CD4-positive, alpha-beta T cell (primary cell): ENCODE measurements at regions not wholly inside any gene's neighbourhood (a gene's known extent, or its start where the extent isn't known, plus 50 kb on each side); places are given as distances from the start of the nearest gene placed in this dataset.

Experiments used
- ATAC-seq: fragments of 200-7000 bp; cut with Tn5 transposase; one replicate; pipeline ENCODE4 v1.10.0; 2022; ENCODE audit warnings: mild to moderate bottlenecking; ENCODE audit not compliant: poor library complexity
- CTCF ChIA-PET: fragments of 350-600 bp; sonication (Branson Sonifier 250); formaldehyde crosslinking; loops from one replicate; lab custom pipeline; 2021; ENCODE audit warnings: antibody characterized with exemption, inconsistent platforms; lab: Charles Lee
- POLR2A ChIA-PET: fragments of 350-600 bp; sonication (Branson Sonifier 250); formaldehyde crosslinking; loops from one replicate; lab custom pipeline; 2021; ENCODE audit warnings: antibody characterized with exemption, inconsistent platforms; lab: Charles Lee
- DNase-seq, 14 experiments: peaks; one replicate each; pipeline ENCODE4 v3.0.0-alpha.2; 2013 to 2020; ENCODE audit warnings: mixed read lengths in 2 of 14
- H3K27ac ChIP-seq, 2 donors: one replicate each; pipeline versions ENCODE4 v1.5.1 to v1.7.0; 2013; ENCODE audit warnings: low read length in 2 of 2, low read depth in 1 of 2, mild to moderate bottlenecking in 1 of 2
- H3K27me3 ChIP-seq, 2 experiments: 1 replicate in 1 of 2; 2 replicates in 1 of 2; pipeline versions ENCODE4 v1.6.1 to v1.7.0; 2013; ENCODE audit warnings: low read length in 2 of 2, control low read depth in 1 of 2, mild to moderate bottlenecking in 1 of 2, moderate library complexity in 1 of 2; ENCODE audit not compliant: insufficient read depth in 2 of 2, control insufficient read depth in 1 of 2
- H3K36me3 ChIP-seq: one replicate; pipeline ENCODE4 v1.6.1; 2013; ENCODE audit warnings: low read length, control low read depth; ENCODE audit not compliant: insufficient read depth
- H3K4me1 ChIP-seq: one replicate; pipeline ENCODE4 v1.6.1; 2013; ENCODE audit warnings: low read length, control low read depth; ENCODE audit not compliant: insufficient read depth
- H3K4me3 ChIP-seq: one replicate; pipeline ENCODE4 v1.5.1; 2013; ENCODE audit warnings: mild to moderate bottlenecking, low read length, moderate library complexity
- H3K9me3 ChIP-seq, 2 experiments: 1 replicate in 1 of 2; 2 replicates in 1 of 2; pipeline versions ENCODE4 v1.6.1 to v1.7.0; 2013; ENCODE audit warnings: low read length in 2 of 2, mild to moderate bottlenecking in 2 of 2, control low read depth in 1 of 2, moderate library complexity in 1 of 2; ENCODE audit not compliant: control insufficient read depth in 1 of 2, insufficient read depth in 1 of 2
- H3K27ac Mint-ChIP-seq: one replicate; pipeline ENCODE4 v1.8.0; 2020; ENCODE audit warnings: mixed read lengths
- H3K27me3 Mint-ChIP-seq: one replicate; pipeline ENCODE4 v1.8.0; 2021; ENCODE audit warnings: mixed read lengths
- H3K36me3 Mint-ChIP-seq: one replicate; pipeline ENCODE4 v1.8.0; 2021; ENCODE audit warnings: low read depth, mixed read lengths
- H3K4me1 Mint-ChIP-seq: one replicate; pipeline ENCODE4 v1.8.0; 2021; ENCODE audit warnings: low read depth, mixed read lengths
- H3K4me3 Mint-ChIP-seq: one replicate; pipeline ENCODE4 v1.8.0; 2020; ENCODE audit warnings: mild to moderate bottlenecking, mixed read lengths
- H3K9me3 Mint-ChIP-seq: one replicate; pipeline ENCODE4 v1.8.0; 2020; ENCODE audit warnings: mixed read lengths
- intact Hi-C, 2 experiments: fragments of 100-400 bp; cut with DNase I in 1 of 2; cut with micrococcal nuclease in 1 of 2; formaldehyde crosslinking; loops; one replicate each; pipeline versions ENCODE4 v1.15.1 to v1.9.0; 2023 to 2025; cut with DNase I, micrococcal nuclease
- TF ChIP-seq, protein P1 (sequence below): fragments of 200-600 bp; IDR thresholded peaks from one replicate; pipeline ENCODE4 v1.8.0; 2022; ENCODE audit warnings: antibody characterized with exemption, mild to moderate bottlenecking

DNA sequence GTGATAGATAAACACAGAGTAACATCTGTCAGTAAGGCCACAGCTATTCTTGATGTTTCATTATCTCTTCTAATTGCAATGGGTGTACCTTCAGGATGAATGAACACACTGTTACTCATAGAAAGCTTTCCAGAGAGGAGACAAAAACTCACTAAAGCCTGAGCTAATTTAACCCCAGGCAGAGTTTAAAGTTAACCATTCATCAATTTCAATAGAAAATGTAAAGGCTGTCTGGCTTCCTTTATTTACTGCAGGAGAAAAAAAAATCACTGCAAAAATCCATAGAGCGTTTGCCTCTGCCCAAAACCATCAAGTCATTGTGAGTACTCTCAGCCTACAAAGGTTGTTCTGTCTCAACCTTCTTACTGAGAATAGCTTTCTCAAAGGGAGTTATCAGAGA is 376.9 kb downstream of the PPP4R3C start:
- no peaks in the 10 kb centered on the region for H3K9me3 Mint-ChIP-seq
- DNase-seq (no peak), ATAC-seq (no peak)
- H3K36me3 Mint-ChIP-seq = no peaks in the 10 kb centered on the region
- H3K27me3 Mint-ChIP-seq = no peaks in the 10 kb centered on the region
- Histone ChIP-seq H3K4me1 (no peaks in the 10 kb centered on the region), H3K36me3 (no peaks in the 10 kb centered on the region), H3K27ac (no peak overlapping the region), H3K4me3 (no peak overlapping the region), H3K27me3 (no peaks in the 10 kb centered on the region), H3K9me3 (peaks cover 0 to 8% of the 10 kb centered on the region in 2 experiments)
- intact Hi-C loops = no loop called here
- CTCF ChIA-PET = no interaction called here
- H3K4me3 Mint-ChIP-seq = no peak overlapping the region
- H3K27ac Mint-ChIP-seq = no peak overlapping the region
- H3K4me1 Mint-ChIP-seq = no peaks in the 10 kb centered on the region
- TF ChIP-seq, protein P1, sequence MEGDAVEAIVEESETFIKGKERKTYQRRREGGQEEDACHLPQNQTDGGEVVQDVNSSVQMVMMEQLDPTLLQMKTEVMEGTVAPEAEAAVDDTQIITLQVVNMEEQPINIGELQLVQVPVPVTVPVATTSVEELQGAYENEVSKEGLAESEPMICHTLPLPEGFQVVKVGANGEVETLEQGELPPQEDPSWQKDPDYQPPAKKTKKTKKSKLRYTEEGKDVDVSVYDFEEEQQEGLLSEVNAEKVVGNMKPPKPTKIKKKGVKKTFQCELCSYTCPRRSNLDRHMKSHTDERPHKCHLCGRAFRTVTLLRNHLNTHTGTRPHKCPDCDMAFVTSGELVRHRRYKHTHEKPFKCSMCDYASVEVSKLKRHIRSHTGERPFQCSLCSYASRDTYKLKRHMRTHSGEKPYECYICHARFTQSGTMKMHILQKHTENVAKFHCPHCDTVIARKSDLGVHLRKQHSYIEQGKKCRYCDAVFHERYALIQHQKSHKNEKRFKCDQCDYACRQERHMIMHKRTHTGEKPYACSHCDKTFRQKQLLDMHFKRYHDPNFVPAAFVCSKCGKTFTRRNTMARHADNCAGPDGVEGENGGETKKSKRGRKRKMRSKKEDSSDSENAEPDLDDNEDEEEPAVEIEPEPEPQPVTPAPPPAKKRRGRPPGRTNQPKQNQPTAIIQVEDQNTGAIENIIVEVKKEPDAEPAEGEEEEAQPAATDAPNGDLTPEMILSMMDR = no peak
- POLR2A ChIA-PET = no interaction called here

DNA sequence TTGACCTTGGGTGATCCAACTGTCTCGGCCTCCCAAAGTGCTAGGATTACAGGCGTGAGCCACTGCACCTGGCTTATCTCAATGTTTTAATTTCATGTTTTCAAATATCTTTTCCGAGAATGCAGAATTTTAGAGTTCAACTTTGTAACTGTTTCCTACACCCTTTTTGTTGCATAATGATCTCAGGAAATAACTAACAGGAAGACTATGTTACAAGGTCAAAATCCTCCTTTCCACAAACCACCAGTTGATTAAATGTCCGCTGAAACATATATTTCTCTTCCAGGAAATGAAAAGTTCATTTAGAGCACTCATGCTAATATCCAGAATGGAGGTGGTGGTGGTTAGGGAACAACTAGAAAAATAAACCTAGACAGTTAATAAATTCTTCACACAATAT is 377.8 kb downstream of the PPP4R3C start:
- no peaks in the 10 kb centered on the region for H3K4me1 Mint-ChIP-seq
- ATAC-seq (no peak), DNase-seq (no peak)
- ChIA-PET POLR2A (no interaction called here), CTCF (no interaction called here)
- no peak overlapping the region for H3K27ac ChIP-seq
- H3K36me3 ChIP-seq = no peaks in the 10 kb centered on the region
- no peaks in the 10 kb centered on the region for H3K4me1 ChIP-seq
- no peaks in the 10 kb centered on the region for H3K9me3 Mint-ChIP-seq
- no peak overlapping the region for H3K27ac Mint-ChIP-seq
- intact Hi-C loops = no loop called here
- H3K4me3 ChIP-seq = no peak overlapping the region
- no peak overlapping the region for H3K4me3 Mint-ChIP-seq
- TF ChIP-seq, protein P1 = no peak
- H3K27me3 Mint-ChIP-seq = no peaks in the 10 kb centered on the region
- no peaks in the 10 kb centered on the region for H3K27me3 ChIP-seq
- no peaks in the 10 kb centered on the region for H3K36me3 Mint-ChIP-seq
- H3K9me3 ChIP-seq = peaks cover 0 to 8% of the 10 kb centered on the region in 2 experiments

DNA sequence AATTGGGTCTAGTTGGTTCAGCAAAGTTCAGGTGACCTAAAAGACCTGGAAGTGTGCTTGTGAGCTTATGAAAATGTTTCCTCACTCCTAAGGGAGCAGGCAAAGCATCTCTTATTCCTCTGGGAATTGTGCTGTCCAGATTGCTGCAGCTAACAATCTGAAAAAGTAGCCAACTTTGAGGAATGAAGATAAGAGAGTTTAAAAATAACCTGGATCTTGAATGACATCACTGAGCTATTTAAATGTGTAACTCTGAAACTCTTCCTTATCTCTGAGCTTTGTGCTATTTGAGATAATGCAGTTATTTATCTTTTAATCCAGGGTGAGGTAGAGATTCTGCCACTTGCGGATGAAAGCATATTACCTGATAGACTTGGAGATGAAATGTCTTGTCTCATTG is 384.8 kb downstream of the PPP4R3C start:
- no peak overlapping the region for H3K27ac ChIP-seq
- ChIA-PET POLR2A (no interaction called here), CTCF (no interaction called here)
- peaks cover 0 to 10% of the 10 kb centered on the region in 2 experiments for H3K9me3 ChIP-seq
- no peaks in the 10 kb centered on the region for H3K27me3 ChIP-seq
- no peaks in the 10 kb centered on the region for H3K4me1 Mint-ChIP-seq
- H3K36me3 ChIP-seq = no peaks in the 10 kb centered on the region
- peaks cover 3% of the 10 kb centered on the region for H3K9me3 Mint-ChIP-seq
- no peaks in the 10 kb centered on the region for H3K36me3 Mint-ChIP-seq
- H3K4me1 ChIP-seq = no peaks in the 10 kb centered on the region
- no peak overlapping the region for H3K27ac Mint-ChIP-seq
- intact Hi-C loops = no loop called here
- no peak overlapping the region for H3K4me3 Mint-ChIP-seq
- TF ChIP-seq, protein P1 = no peak
- no peak for ATAC-seq
- no peak overlapping the region for H3K4me3 ChIP-seq
- no peak for DNase-seq
- H3K27me3 Mint-ChIP-seq = no peaks in the 10 kb centered on the region
